Esophagus squamous epithelium (tissue), 4 donors: ENCODE measurements at regions not wholly inside any gene's neighbourhood (a gene's known extent, or its start where the extent isn't known, plus 50 kb on each side); places are given as distances from the start of the nearest gene placed in this dataset.

Source experiments
- POLR2A ChIP-seq, 4 donors: fragments of 450-650 bp; IDR thresholded peaks; one replicate each; pipeline ENCODE4 v1.6.1; 2017; ENCODE audit warnings: antibody characterized with exemption in 4 of 4, mild to moderate bottlenecking in 4 of 4, moderate library complexity in 3 of 4
- TF ChIP-seq, protein P1 (sequence below), 6 experiments: fragments of 450-650 bp in 4 of 6; fragments of 200-600 bp in 2 of 6; sonication (generic) in 2 of 6; IDR thresholded peaks; one replicate each; pipeline ENCODE4 v1.5.1; 2016 to 2019; ENCODE audit warnings: antibody characterized with exemption in 6 of 6, mild to moderate bottlenecking in 4 of 6, moderate library complexity in 4 of 6

DNA sequence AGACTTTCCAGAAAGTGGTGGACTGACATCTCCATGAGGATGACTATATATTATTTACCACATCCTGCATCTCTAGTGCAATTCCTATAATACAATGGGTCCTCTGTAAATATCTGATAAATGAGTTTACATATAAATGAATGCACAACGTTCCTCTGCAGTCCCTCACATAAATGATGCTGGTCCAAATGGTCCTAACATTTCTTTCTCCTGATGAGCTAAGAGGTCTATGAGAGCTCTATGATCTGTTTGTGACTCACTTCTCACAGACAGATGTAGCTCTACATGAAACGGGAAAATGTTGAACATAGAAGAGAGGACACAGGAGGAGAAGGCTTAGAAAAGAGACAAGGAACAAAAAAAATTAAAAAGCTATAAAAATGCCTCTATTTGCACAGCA lies 201.2 kb upstream of the PIK3C3 start:
- TF ChIP-seq, protein P1, sequence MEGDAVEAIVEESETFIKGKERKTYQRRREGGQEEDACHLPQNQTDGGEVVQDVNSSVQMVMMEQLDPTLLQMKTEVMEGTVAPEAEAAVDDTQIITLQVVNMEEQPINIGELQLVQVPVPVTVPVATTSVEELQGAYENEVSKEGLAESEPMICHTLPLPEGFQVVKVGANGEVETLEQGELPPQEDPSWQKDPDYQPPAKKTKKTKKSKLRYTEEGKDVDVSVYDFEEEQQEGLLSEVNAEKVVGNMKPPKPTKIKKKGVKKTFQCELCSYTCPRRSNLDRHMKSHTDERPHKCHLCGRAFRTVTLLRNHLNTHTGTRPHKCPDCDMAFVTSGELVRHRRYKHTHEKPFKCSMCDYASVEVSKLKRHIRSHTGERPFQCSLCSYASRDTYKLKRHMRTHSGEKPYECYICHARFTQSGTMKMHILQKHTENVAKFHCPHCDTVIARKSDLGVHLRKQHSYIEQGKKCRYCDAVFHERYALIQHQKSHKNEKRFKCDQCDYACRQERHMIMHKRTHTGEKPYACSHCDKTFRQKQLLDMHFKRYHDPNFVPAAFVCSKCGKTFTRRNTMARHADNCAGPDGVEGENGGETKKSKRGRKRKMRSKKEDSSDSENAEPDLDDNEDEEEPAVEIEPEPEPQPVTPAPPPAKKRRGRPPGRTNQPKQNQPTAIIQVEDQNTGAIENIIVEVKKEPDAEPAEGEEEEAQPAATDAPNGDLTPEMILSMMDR (IDR thresholded peaks at IDR 0.05): no peak
- TF ChIP-seq POLR2A (IDR thresholded peaks at IDR 0.05): no peak
